Peyer's patch (tissue), 4 donors: ENCODE measurements at regions not wholly inside any gene's neighbourhood (a gene's known extent, or its start where the extent isn't known, plus 50 kb on each side); places are given as distances from the start of the nearest gene placed in this dataset.

Experiments used
- DNase-seq, 3 donors: peaks; one replicate each; pipeline ENCODE4 v3.0.0-alpha.2; 2017 to 2019
- H3K27ac ChIP-seq, 4 donors: fragments of 200-600 bp; sonication (generic); one replicate each; pipeline ENCODE4 v1.5.1; 2016 to 2019
- H3K27me3 ChIP-seq, 2 donors: fragments of 200-600 bp; sonication (generic); one replicate each; pipeline ENCODE4 v1.5.1; 2019
- H3K36me3 ChIP-seq, 3 donors: fragments of 200-600 bp; sonication (generic); one replicate each; pipeline ENCODE4 v1.5.1; 2016 to 2019
- H3K4me1 ChIP-seq, 4 donors: fragments of 200-600 bp; sonication (generic); one replicate each; pipeline ENCODE4 v1.5.1; 2016 to 2019
- H3K4me3 ChIP-seq, 4 donors: fragments of 200-600 bp; sonication (generic); 1 replicate in 3 of 4; 2 replicates in 1 of 4; pipeline ENCODE4 v1.5.1; 2016 to 2019; ENCODE audit warnings: mild to moderate bottlenecking in 1 of 4
- H3K9me3 ChIP-seq, 4 donors: fragments of 200-600 bp; sonication (generic); one replicate each; pipeline ENCODE4 v1.5.1; 2016 to 2019; ENCODE audit warnings: mild to moderate bottlenecking in 1 of 4
- CTCF ChIP-seq, 6 experiments: fragments of 450-650 bp in 4 of 6; fragments of 200-600 bp in 2 of 6; sonication (generic) in 1 of 6; IDR thresholded peaks; one replicate each; pipeline ENCODE4 v1.5.1; 2017 to 2019; ENCODE audit warnings: antibody characterized with exemption in 6 of 6, mild to moderate bottlenecking in 3 of 6, moderate library complexity in 1 of 6
- POLR2A ChIP-seq, 2 donors: fragments of 450-650 bp; IDR thresholded peaks; one replicate each; pipeline ENCODE4 v1.5.1; 2017; ENCODE audit warnings: antibody characterized with exemption in 2 of 2, mild to moderate bottlenecking in 2 of 2, moderate library complexity in 2 of 2

GRCh38 chr4:31370866-31371465 lies 650.8 kb downstream of the PCDH7 start:
- Histone ChIP-seq H3K4me3 (no peak overlapping the region), H3K36me3 (no peaks in the 10 kb centered on the region), H3K27me3 (no peaks in the 10 kb centered on the region), H3K27ac (no peak overlapping the region), H3K9me3 (no peaks in the 10 kb centered on the region), H3K4me1 (no peaks in the 10 kb centered on the region)
- no peak for DNase-seq
- TF ChIP-seq POLR2A (IDR thresholded peaks at IDR 0.05) (no peak), CTCF (IDR thresholded peaks at IDR 0.05) (peak in 5 of 6 experiments; percentile 17 to 57 (median 50))

- H3K27ac ChIP-seq = no peak overlapping the region
- no peak for TF ChIP-seq POLR2A (IDR thresholded peaks at IDR 0.05)
- TF ChIP-seq CTCF (IDR thresholded peaks at IDR 0.05) = no peak
- no peaks in the 10 kb centered on the region for H3K9me3 ChIP-seq
- H3K27me3 ChIP-seq = no peaks in the 10 kb centered on the region
- DNase-seq = no peak
- H3K4me1 ChIP-seq = no peaks in the 10 kb centered on the region
- no peak overlapping the region for H3K4me3 ChIP-seq
- H3K36me3 ChIP-seq = no peaks in the 10 kb centered on the region
Measured at GRCh38 chr4:31374256-31374960, 654.2 kb downstream of the PCDH7 start.

- H3K27ac ChIP-seq = no peak overlapping the region
- no peaks in the 10 kb centered on the region for H3K9me3 ChIP-seq
- no peaks in the 10 kb centered on the region for H3K4me1 ChIP-seq
- no peaks in the 10 kb centered on the region for H3K36me3 ChIP-seq
- TF ChIP-seq CTCF (IDR thresholded peaks at IDR 0.05) = no peak
- no peak for TF ChIP-seq POLR2A (IDR thresholded peaks at IDR 0.05)
- H3K4me3 ChIP-seq = no peak overlapping the region
- H3K27me3 ChIP-seq = no peaks in the 10 kb centered on the region
- no peak for DNase-seq
Measured at GRCh38 chr4:31375936-31376335, 655.8 kb downstream of the PCDH7 start.

- H3K9me3 ChIP-seq = no peaks in the 10 kb centered on the region
- no peaks in the 10 kb centered on the region for H3K4me1 ChIP-seq
- TF ChIP-seq POLR2A (IDR thresholded peaks at IDR 0.05) (no peak), CTCF (IDR thresholded peaks at IDR 0.05) (no peak)
- no peaks in the 10 kb centered on the region for H3K27me3 ChIP-seq
- DNase-seq = no peak
- H3K36me3 ChIP-seq = no peaks in the 10 kb centered on the region
- H3K27ac ChIP-seq = no peak overlapping the region
- no peak overlapping the region for H3K4me3 ChIP-seq
Measured at GRCh38 chr4:31379364-31379763, 659.2 kb downstream of the PCDH7 start.

GRCh38 chr4:31383767-31384166 lies 663.6 kb downstream of the PCDH7 start:
- Histone ChIP-seq H3K9me3 (no peaks in the 10 kb centered on the region), H3K27me3 (no peaks in the 10 kb centered on the region), H3K4me3 (no peak overlapping the region), H3K4me1 (no peaks in the 10 kb centered on the region), H3K27ac (no peak overlapping the region), H3K36me3 (no peaks in the 10 kb centered on the region)
- DNase-seq = no peak
- TF ChIP-seq POLR2A (IDR thresholded peaks at IDR 0.05) (no peak), CTCF (IDR thresholded peaks at IDR 0.05) (no peak)
